Fibroblast of villous mesenchyme (primary cell): ENCODE measurements at regions not wholly inside any gene's neighbourhood (a gene's known extent, or its start where the extent isn't known, plus 50 kb on each side); places are given as distances from the start of the nearest gene placed in this dataset.
A peak's percentile ranks its signal among the peaks of the same experiment; 100 is the strongest.

Experiments
- DNase-seq: peaks from one replicate; pipeline ENCODE4 v3.0.0-alpha.2; 2010; ENCODE audit warnings: low read depth
- H3K4me3 ChIP-seq: 2 replicates; pipeline ENCODE4 v1.5.1; 2011; ENCODE audit warnings: low read depth, mild to moderate bottlenecking, low read length
- CTCF ChIP-seq: IDR thresholded peaks from 2 replicates; pipeline ENCODE4 v1.5.1; 2012; ENCODE audit warnings: low read depth, mild to moderate bottlenecking, low read length; ENCODE audit not compliant: insufficient read depth

DNA sequence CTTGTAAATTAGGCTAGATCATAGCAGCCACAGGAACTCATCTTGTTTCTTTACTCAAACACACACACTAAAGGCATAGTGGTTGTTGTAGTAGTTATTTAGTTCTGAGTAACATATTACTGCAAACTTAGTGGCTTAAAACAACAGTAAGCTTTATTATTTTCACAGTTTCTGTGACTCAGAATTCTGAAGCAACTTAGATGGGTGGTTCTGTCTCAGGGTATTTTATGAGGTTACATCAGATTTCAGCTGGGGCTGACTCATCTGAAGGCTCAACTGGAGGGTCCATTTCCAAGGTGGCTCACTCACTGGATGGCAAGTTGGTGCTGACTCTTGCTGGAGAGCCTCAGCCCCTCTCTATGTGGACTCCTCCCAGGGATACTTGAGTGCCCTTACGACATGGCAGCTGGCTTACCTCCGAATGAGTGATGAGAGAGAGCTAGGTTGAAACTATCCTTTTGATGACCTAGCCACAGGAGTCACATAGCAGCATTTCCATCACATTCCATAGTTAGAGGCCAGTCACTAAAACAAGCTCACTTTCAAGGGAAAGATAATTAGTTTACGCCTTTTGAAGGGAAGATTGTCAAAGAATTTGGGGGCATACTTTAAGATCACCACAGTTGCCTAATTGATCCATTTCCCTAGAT is 101.0 kb upstream of the PRNP start:
- TF ChIP-seq CTCF: no peak
- peak; percentile 90 for DNase-seq
- H3K4me3 ChIP-seq: no peak overlapping the region

GRCh38 chr20:4584510-4584909 is 101.7 kb upstream of the PRNP start:
- DNase-seq: no peak

DNA sequence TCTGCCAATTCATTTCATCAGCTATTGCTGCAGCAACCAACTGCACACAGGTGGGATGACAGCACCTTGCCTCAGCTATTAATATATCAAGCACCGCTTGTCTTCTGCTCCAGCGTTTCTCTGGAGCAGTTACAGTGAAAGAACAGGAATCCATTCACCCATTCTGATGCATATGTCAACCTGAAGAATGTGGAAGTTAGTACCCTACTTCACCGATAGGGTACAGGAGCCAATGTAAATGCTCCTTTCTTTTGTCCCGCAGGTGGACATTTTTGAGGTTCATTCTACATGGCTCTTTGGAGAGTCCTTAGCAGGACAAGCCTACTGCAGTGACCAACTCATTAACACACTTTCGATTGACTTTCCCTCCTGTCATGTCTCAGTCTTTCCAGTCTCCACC is 104.4 kb upstream of the PRNP start:
- H3K4me3 ChIP-seq: no peak overlapping the region
- TF ChIP-seq CTCF: no peak
- DNase-seq: no peak

More at GRCh38 chr20:4584510-4584909, 101.7 kb upstream of the PRNP start:
- TF ChIP-seq CTCF: no peak
- no peak overlapping the region for H3K4me3 ChIP-seq

GRCh38 chr20:4578375-4578774 is 107.9 kb upstream of the PRNP start:
- no peak for DNase-seq
- TF ChIP-seq CTCF: no peak
- H3K4me3 ChIP-seq: no peak overlapping the region

GRCh38 chr20:4574356-4574690 is 111.9 kb upstream of the PRNP start:
- TF ChIP-seq CTCF: no peak
- no peak overlapping the region for H3K4me3 ChIP-seq
- DNase-seq: no peak

- TF ChIP-seq CTCF: no peak
- peak; percentile 94 for DNase-seq
- no peak overlapping the region for H3K4me3 ChIP-seq
Observed at GRCh38 chr20:4573564-4574355, 112.5 kb upstream of the PRNP start.
